ENCODE measurements at regions not wholly inside any gene's neighbourhood (a gene's known extent, or its start where the extent isn't known, plus 50 kb on each side); places are given as distances from the start of the nearest gene placed in this dataset.

- TF ChIP-seq POLR2A (IDR thresholded peaks at IDR 0.05; ENCODE audit: low read depth, low read length) (no peak), POU2F2 (IDR thresholded peaks at IDR 0.05; ENCODE audit: low read depth, low read length) (no peak), POLR2AphosphoS5 (IDR thresholded peaks at IDR 0.05; ENCODE audit: low read depth, low read length) (no peak), TAF1 (IDR thresholded peaks at IDR 0.05; ENCODE audit: low read depth, low read length) (no peak), PAX5 (IDR thresholded peaks at IDR 0.05; ENCODE audit: insufficient read depth, low read length, severe bottlenecking) (no peak), SPI1 (IDR thresholded peaks at IDR 0.05; ENCODE audit: low read depth, low read length) (no peak)
These were observed 53.0 kb upstream of the TPM4 start for GRCh38 chr19:16023146-16023915.
